Loucy (cell line): ENCODE measurements at regions not wholly inside any gene's neighbourhood (a gene's known extent, or its start where the extent isn't known, plus 50 kb on each side); places are given as distances from the start of the nearest gene placed in this dataset.

Source experiments
- H2AFZ ChIP-seq: fragments of 200-600 bp; sonication (generic); 2 replicates; pipeline ENCODE4 v1.6.0; 2016; ENCODE audit warnings: antibody characterized with exemption, mild to moderate bottlenecking, low read length, moderate library complexity
- H3F3A ChIP-seq: fragments of 200-600 bp; 2 replicates; pipeline ENCODE4 v1.6.0; 2016; ENCODE audit warnings: antibody characterized with exemption, low read depth, mild to moderate bottlenecking
- H3K27me3 ChIP-seq: fragments of 200-600 bp; sonication (generic); 2 replicates; pipeline ENCODE4 v1.6.1; 2014; ENCODE audit warnings: low read length, mild to moderate bottlenecking; ENCODE audit not compliant: insufficient read depth, poor library complexity, severe bottlenecking
- H3K36me3 ChIP-seq: fragments of 200-600 bp; sonication (generic); 2 replicates; pipeline ENCODE4 v1.6.1; 2016; ENCODE audit warnings: low read length; ENCODE audit not compliant: insufficient read depth
- H3K4me1 ChIP-seq: fragments of 200-600 bp; sonication (generic); 2 replicates; pipeline ENCODE4 v1.5.1; 2014; ENCODE audit warnings: low read length, mild to moderate bottlenecking; ENCODE audit not compliant: insufficient read depth, poor library complexity, severe bottlenecking
- H3K4me2 ChIP-seq: fragments of 200-600 bp; sonication (generic); 2 replicates; pipeline ENCODE4 v1.6.0; 2014; ENCODE audit warnings: antibody characterized with exemption, low read length, low read depth, mild to moderate bottlenecking; ENCODE audit not compliant: poor library complexity, severe bottlenecking
- H3K4me3 ChIP-seq: fragments of 200-600 bp; sonication (generic); 2 replicates; pipeline ENCODE4 v1.5.1; 2014; ENCODE audit warnings: low read length, mild to moderate bottlenecking, mixed read lengths; ENCODE audit not compliant: poor library complexity, severe bottlenecking
- H3K79me2 ChIP-seq: fragments of 200-600 bp; sonication (generic); 2 replicates; pipeline ENCODE4 v1.6.1; 2014; ENCODE audit warnings: low read length; ENCODE audit not compliant: insufficient read depth
- H3K9ac ChIP-seq: fragments of 200-600 bp; sonication (generic); 2 replicates; pipeline ENCODE4 v1.6.0; 2014; ENCODE audit warnings: mild to moderate bottlenecking, low read depth, low read length, moderate library complexity; ENCODE audit not compliant: poor library complexity, severe bottlenecking
- H3K9me2 ChIP-seq: fragments of 200-600 bp; sonication (generic); replicated peaks from 2 replicates; pipeline ENCODE4 v1.6.1; 2016; ENCODE audit warnings: low read depth, low read length, mixed read lengths
- H3K9me3 ChIP-seq: fragments of 200-600 bp; sonication (generic); 2 replicates; pipeline ENCODE4 v1.6.1; 2014; ENCODE audit warnings: mild to moderate bottlenecking, antibody characterized with exemption, low read length, low read depth; ENCODE audit not compliant: insufficient read depth
- H4K20me1 ChIP-seq: fragments of 200-600 bp; sonication (generic); 2 replicates; pipeline ENCODE4 v1.6.0; 2014; ENCODE audit warnings: antibody characterized with exemption, low read length, mild to moderate bottlenecking; ENCODE audit not compliant: insufficient read depth, poor library complexity, severe bottlenecking
- CTCF ChIP-seq: fragments of 200-600 bp; sonication (generic); conservative IDR thresholded peaks from 2 replicates; pipeline ENCODE4 v1.5.1; 2014; ENCODE audit warnings: mild to moderate bottlenecking, antibody characterized with exemption, low read length
- EZH2phosphoT487 ChIP-seq: fragments of 200-600 bp; IDR thresholded peaks from 2 replicates; pipeline ENCODE4 v1.6.1; 2018; ENCODE audit warnings: antibody characterized with exemption, mild to moderate bottlenecking, moderate library complexity, borderline replicate concordance

- Histone ChIP-seq H3F3A (no peaks in the 10 kb centered on the region), H3K4me2 (no peak overlapping the region), H3K27me3 (no peaks in the 10 kb centered on the region), H3K9ac (no peak overlapping the region), H3K36me3 (no peaks in the 10 kb centered on the region), H3K9me2 (no peaks in the 10 kb centered on the region), H2AFZ (no peak overlapping the region), H3K79me2 (no peaks in the 10 kb centered on the region), H3K4me1 (no peaks in the 10 kb centered on the region), H3K9me3 (no peaks in the 10 kb centered on the region), H3K4me3 (no peak overlapping the region), H4K20me1 (no peaks in the 10 kb centered on the region)
- TF ChIP-seq CTCF: no peak
- TF ChIP-seq EZH2phosphoT487: no peak
Measured at GRCh38 chr5:18072600-18072999, 438.3 kb downstream of the TAF11L14 start.

GRCh38 chr5:18074961-18075360 lies 440.7 kb downstream of the TAF11L14 start:
- H3K9me3 ChIP-seq: no peaks in the 10 kb centered on the region
- no peaks in the 10 kb centered on the region for H3K36me3 ChIP-seq
- no peak overlapping the region for H3K9ac ChIP-seq
- H3K4me1 ChIP-seq: no peaks in the 10 kb centered on the region
- H3K27me3 ChIP-seq: no peaks in the 10 kb centered on the region
- H4K20me1 ChIP-seq: no peaks in the 10 kb centered on the region
- no peak overlapping the region for H3K4me2 ChIP-seq
- H2AFZ ChIP-seq: no peak overlapping the region
- H3K4me3 ChIP-seq: no peak overlapping the region
- H3F3A ChIP-seq: no peaks in the 10 kb centered on the region
- H3K79me2 ChIP-seq: no peaks in the 10 kb centered on the region
- no peaks in the 10 kb centered on the region for H3K9me2 ChIP-seq
- TF ChIP-seq CTCF (no peak), EZH2phosphoT487 (no peak)

GRCh38 chr5:18078157-18078556 lies 443.9 kb downstream of the TAF11L14 start:
- Histone ChIP-seq H2AFZ (no peak overlapping the region), H3F3A (no peaks in the 10 kb centered on the region), H3K9me3 (no peaks in the 10 kb centered on the region), H3K9ac (no peak overlapping the region), H3K79me2 (no peaks in the 10 kb centered on the region), H3K4me3 (no peak overlapping the region), H3K4me1 (no peaks in the 10 kb centered on the region), H3K36me3 (no peaks in the 10 kb centered on the region), H3K27me3 (no peaks in the 10 kb centered on the region), H4K20me1 (no peaks in the 10 kb centered on the region), H3K4me2 (no peak overlapping the region), H3K9me2 (no peaks in the 10 kb centered on the region)
- TF ChIP-seq EZH2phosphoT487 (no peak), CTCF (no peak)
